HepG2 (cell line): ENCODE measurements at regions not wholly inside any gene's neighbourhood (a gene's known extent, or its start where the extent isn't known, plus 50 kb on each side); places are given as distances from the start of the nearest gene placed in this dataset.

Source experiments
- CREB3 ChIP-seq: sonication (generic); formaldehyde crosslinking; IDR thresholded peaks from 2 replicates; pipeline ENCODE4 v1.5.0; 2020; ENCODE audit warnings: missing genetic modification reagents
- CTCF ChIP-seq: sonication (generic); formaldehyde crosslinking; IDR thresholded peaks from 2 replicates; pipeline ENCODE4 v1.5.0; 2020; ENCODE audit warnings: mild to moderate bottlenecking, missing genetic modification reagents, moderate library complexity
- HNRNPK ChIP-seq: fragments of 200-400 bp; formaldehyde crosslinking; IDR thresholded peaks from 2 replicates; pipeline ENCODE4 v1.6.1; 2018; ENCODE audit warnings: low read length, low read depth, moderate library complexity, mild to moderate bottlenecking; ENCODE audit not compliant: poor library complexity, severe bottlenecking
- KIAA2018 ChIP-seq: sonication (generic); formaldehyde crosslinking; IDR thresholded peaks from 2 replicates; pipeline ENCODE4 v1.5.0; 2020; ENCODE audit warnings: mild to moderate bottlenecking, missing genetic modification reagents, borderline replicate concordance
- POLR2AphosphoS5 ChIP-seq: IDR thresholded peaks from 2 replicates; pipeline ENCODE4 v1.6.1; 2012; ENCODE audit warnings: low read depth, low read length
- ZBTB49 ChIP-seq: sonication (generic); formaldehyde crosslinking; IDR thresholded peaks from 2 replicates; pipeline ENCODE4 v1.4.0; 2020; ENCODE audit warnings: missing genetic modification reagents, borderline replicate concordance
- ZNF121 ChIP-seq: sonication (generic); formaldehyde crosslinking; IDR thresholded peaks from 2 replicates; pipeline ENCODE4 v1.5.0; 2020; ENCODE audit warnings: mild to moderate bottlenecking, missing genetic modification reagents
- ZNF317 ChIP-seq: sonication (generic); formaldehyde crosslinking; IDR thresholded peaks from 2 replicates; pipeline ENCODE4 v1.5.0; 2020; ENCODE audit warnings: mild to moderate bottlenecking, missing genetic modification reagents
- ZNF609 ChIP-seq: sonication (generic); formaldehyde crosslinking; IDR thresholded peaks from 2 replicates; pipeline ENCODE4 v1.4.0; 2020; ENCODE audit warnings: mild to moderate bottlenecking, missing genetic modification reagents, borderline replicate concordance

- TF ChIP-seq CTCF (CRISPR knock-in tag), result no peak
- no peak; the same call in 1 of the 2 replicates for TF ChIP-seq CREB3 (CRISPR knock-in tag)
- TF ChIP-seq ZNF317 (CRISPR knock-in tag), result no peak
- TF ChIP-seq HNRNPK, result no peak
- TF ChIP-seq POLR2AphosphoS5, result no peak
- TF ChIP-seq ZBTB49 (CRISPR knock-in tag), result no peak
- TF ChIP-seq ZNF609 (CRISPR knock-in tag), result no peak
- no peak for TF ChIP-seq KIAA2018 (CRISPR knock-in tag)
- TF ChIP-seq ZNF121 (CRISPR knock-in tag), result no peak
These were observed 132.8 kb upstream of the TNFAIP3 start for GRCh38 chr6:137734005-137734874.
